H9 (cell line): ENCODE measurements at regions not wholly inside any gene's neighbourhood (a gene's known extent, or its start where the extent isn't known, plus 50 kb on each side); places are given as distances from the start of the nearest gene placed in this dataset.

Experiments used
- DNase-seq: peaks from one replicate; pipeline ENCODE4 v3.0.0-alpha.2; 2017
- H2AFZ ChIP-seq: one replicate; pipeline ENCODE4 v1.6.1; 2013; ENCODE audit warnings: mild to moderate bottlenecking, low read length, control low read depth, moderate library complexity
- H2AK5ac ChIP-seq: 2 replicates; pipeline ENCODE4 v1.6.1; 2013; ENCODE audit warnings: low read length, control low read depth, mixed read lengths; ENCODE audit not compliant: insufficient read length
- H2BK120ac ChIP-seq: one replicate; pipeline ENCODE4 v1.6.1; 2013; ENCODE audit warnings: low read depth, mild to moderate bottlenecking, low read length, control low read depth, inconsistent platforms; ENCODE audit not compliant: poor library complexity, severe bottlenecking
- H2BK12ac ChIP-seq: 2 replicates; pipeline ENCODE4 v1.6.1; 2013; ENCODE audit warnings: low read length, control low read depth, mixed read lengths, low read depth; ENCODE audit not compliant: insufficient read length
- H2BK15ac ChIP-seq: 2 replicates; pipeline ENCODE4 v1.6.1; 2013; ENCODE audit warnings: low read depth, low read length, control low read depth
- H2BK20ac ChIP-seq: one replicate; pipeline ENCODE4 v1.6.1; 2013; ENCODE audit warnings: low read depth, mild to moderate bottlenecking, low read length, control low read depth, inconsistent platforms; ENCODE audit not compliant: poor library complexity, severe bottlenecking
- H2BK5ac ChIP-seq: 2 replicates; pipeline ENCODE4 v1.6.1; 2013; ENCODE audit warnings: low read length, control low read depth, mixed read lengths; ENCODE audit not compliant: insufficient read length
- H3K14ac ChIP-seq: 2 replicates; pipeline ENCODE4 v1.6.1; 2013; ENCODE audit warnings: low read length, control low read depth; ENCODE audit not compliant: insufficient read depth
- H3K18ac ChIP-seq: 2 replicates; pipeline ENCODE4 v1.6.1; 2013; ENCODE audit warnings: low read depth, mild to moderate bottlenecking, mixed read lengths, low read length, control low read depth; ENCODE audit not compliant: insufficient read length
- H3K23ac ChIP-seq: 2 replicates; pipeline ENCODE4 v1.6.1; 2013; ENCODE audit warnings: low read length, control low read depth, mixed read lengths, low read depth; ENCODE audit not compliant: insufficient read length
- H3K23me2 ChIP-seq: 2 replicates; pipeline ENCODE4 v1.6.1; 2013; ENCODE audit warnings: low read depth, mild to moderate bottlenecking, mixed read lengths, low read length, control low read depth; ENCODE audit not compliant: insufficient read length, poor library complexity, severe bottlenecking
- H3K27ac ChIP-seq: 2 replicates; pipeline ENCODE4 v1.5.1; 2013; ENCODE audit warnings: low read length, control low read depth, mixed read lengths, low read depth; ENCODE audit not compliant: insufficient read length
- H3K27me3 ChIP-seq: 2 replicates; pipeline ENCODE4 v1.6.1; 2013; ENCODE audit warnings: low read length, control low read depth, inconsistent platforms; ENCODE audit not compliant: insufficient read depth
- H3K4ac ChIP-seq: 2 replicates; pipeline ENCODE4 v1.6.1; 2013; ENCODE audit warnings: low read depth, mild to moderate bottlenecking, control low read depth, inconsistent platforms, low read length, moderate library complexity
- H3K4me1 ChIP-seq: 2 replicates; pipeline ENCODE4 v1.6.1; 2013; ENCODE audit warnings: low read length, control low read depth, inconsistent platforms; ENCODE audit not compliant: insufficient read depth
- H3K4me2 ChIP-seq: 2 replicates; pipeline ENCODE4 v1.6.1; 2013; ENCODE audit warnings: low read length, control low read depth, mixed read lengths; ENCODE audit not compliant: insufficient read length, insufficient read depth
- H3K56ac ChIP-seq: 2 replicates; pipeline ENCODE4 v1.6.1; 2013; ENCODE audit warnings: low read depth, mild to moderate bottlenecking, mixed read lengths, low read length, control low read depth; ENCODE audit not compliant: insufficient read length
- H3K79me1 ChIP-seq: 2 replicates; pipeline ENCODE4 v1.6.1; 2013; ENCODE audit warnings: low read depth, mild to moderate bottlenecking, moderate library complexity, low read length, control low read depth, inconsistent platforms; ENCODE audit not compliant: insufficient read depth, poor library complexity, severe bottlenecking
- H3K79me2 ChIP-seq: 2 replicates; pipeline ENCODE4 v1.6.1; 2013; ENCODE audit warnings: low read length, control low read depth, inconsistent platforms; ENCODE audit not compliant: insufficient read depth
- H3K9ac ChIP-seq: 2 replicates; pipeline ENCODE4 v1.6.1; 2013; ENCODE audit warnings: low read length, control low read depth, mixed read lengths; ENCODE audit not compliant: insufficient read length; ENCODE audit errors: extremely low read depth
- H3K9me3 ChIP-seq: one replicate; pipeline ENCODE4 v1.6.1; 2013; ENCODE audit warnings: low read depth, low read length, inconsistent platforms; ENCODE audit not compliant: control insufficient read depth
- H3T11ph ChIP-seq: one replicate; pipeline ENCODE4 v1.6.1; 2013; ENCODE audit warnings: mild to moderate bottlenecking, low read length, control low read depth, inconsistent platforms
- H4K20me1 ChIP-seq: one replicate; pipeline ENCODE4 v1.6.1; 2013; ENCODE audit not compliant: control insufficient read depth, insufficient read length, insufficient read depth
- H4K5ac ChIP-seq: 2 replicates; pipeline ENCODE4 v1.6.1; 2013; ENCODE audit warnings: low read depth, mild to moderate bottlenecking, mixed read lengths, low read length, control low read depth; ENCODE audit not compliant: insufficient read length
- H4K8ac ChIP-seq: replicated peaks from 2 replicates; pipeline ENCODE4 v1.6.1; 2013; ENCODE audit warnings: low read length, control low read depth, mixed read lengths, low read depth; ENCODE audit not compliant: insufficient read length
- H4K91ac ChIP-seq: 2 replicates; pipeline ENCODE4 v1.6.1; 2013; ENCODE audit warnings: low read depth, mild to moderate bottlenecking, moderate library complexity, mixed read lengths, low read length, control low read depth; ENCODE audit not compliant: insufficient read length
- H3K27ac Mint-ChIP-seq, 3 experiments: 2 replicates in 2 of 3; 3 replicates in 1 of 3; pipeline ENCODE4 v1.8.0; 2020 to 2021; ENCODE audit warnings: mixed read lengths in 3 of 3, mild to moderate bottlenecking in 1 of 3, moderate library complexity in 1 of 3
- H3K27me3 Mint-ChIP-seq: 2 replicates; pipeline ENCODE4 v1.8.0; 2021; ENCODE audit warnings: low read depth, mild to moderate bottlenecking, moderate library complexity, mixed read lengths
- H3K36me3 Mint-ChIP-seq, 3 experiments: 2 replicates in 2 of 3; 3 replicates in 1 of 3; pipeline ENCODE4 v1.8.0; 2020 to 2021; ENCODE audit warnings: low read depth in 3 of 3, mixed read lengths in 3 of 3; ENCODE audit not compliant: insufficient read depth in 1 of 3
- H3K4me1 Mint-ChIP-seq, 2 experiments: 2 replicates each; pipeline ENCODE4 v1.8.0; 2020; ENCODE audit warnings: mixed read lengths in 2 of 2
- H3K4me3 Mint-ChIP-seq, 2 experiments: 2 replicates in 1 of 2; 3 replicates in 1 of 2; pipeline ENCODE4 v1.8.0; 2020 to 2021; ENCODE audit warnings: mild to moderate bottlenecking in 2 of 2, mixed read lengths in 2 of 2, moderate library complexity in 1 of 2
- H3K9me3 Mint-ChIP-seq, 2 experiments: 2 replicates in 1 of 2; 3 replicates in 1 of 2; pipeline ENCODE4 v1.8.0; 2020; ENCODE audit warnings: mild to moderate bottlenecking in 2 of 2, mixed read lengths in 2 of 2, moderate library complexity in 1 of 2
- CTCF ChIP-seq: fragments of 200-600 bp; sonication (generic); conservative IDR thresholded peaks from 3 replicates; pipeline ENCODE4 v1.8.0; 2021; ENCODE audit warnings: antibody characterized with exemption, mild to moderate bottlenecking
- WGBS: extraction: QIAGEN DNeasy Blood & Tissue Kit; methylation state at CpG from one replicate; pipeline ENCODE4 v1.1.7; 2013; ENCODE audit warnings: missing lambda C conversion rate, low lambda C conversion rate, mixed read lengths; ENCODE audit not compliant: insufficient read length; ENCODE audit errors: extremely low coverage; 5-methylcytosine and 5-hydroxymethylcytosine counted together

DNA sequence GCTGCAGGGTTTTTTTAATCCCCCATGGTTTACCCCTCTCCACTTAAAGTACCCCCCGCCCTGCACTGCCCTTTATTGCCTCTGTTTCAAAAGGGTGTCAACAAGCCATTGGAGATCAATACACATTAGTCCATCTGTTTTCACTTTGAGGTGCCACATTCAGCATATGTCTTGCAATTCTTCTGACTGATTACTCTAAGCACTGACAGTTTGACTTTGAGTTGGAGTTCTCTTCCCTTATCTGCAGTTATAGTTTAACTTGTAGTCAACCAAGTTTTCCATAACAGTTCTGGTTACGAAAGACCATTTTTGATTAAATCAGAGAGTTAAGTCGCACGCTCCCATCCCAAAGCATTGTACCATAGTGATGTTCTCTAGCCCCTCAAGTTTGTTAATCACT lies 260.8 kb upstream of the TBX3 start:
- H3K9me3 Mint-ChIP-seq = no peaks in the 10 kb centered on the region
- H3K27me3 Mint-ChIP-seq = peaks cover 6% of the 10 kb centered on the region; the same call in 1 of the 2 replicates
- Histone ChIP-seq H3K9me3 (no peaks in the 10 kb centered on the region), H4K91ac (no peak overlapping the region), H3K4ac (no peak overlapping the region), H2BK5ac (no peak overlapping the region), H4K5ac (no peak overlapping the region), H2BK20ac (no peak overlapping the region), H3K9ac (no peak overlapping the region), H2BK12ac (no peak overlapping the region), H2AFZ (no peak overlapping the region), H3K56ac (no peak overlapping the region), H3K14ac (no peak overlapping the region), H3K23me2 (no peaks in the 10 kb centered on the region), H4K20me1 (no peaks in the 10 kb centered on the region), H3K4me2 (no peak overlapping the region), H3K79me1 (no peaks in the 10 kb centered on the region), H3K4me1 (no peaks in the 10 kb centered on the region), H2AK5ac (no peak overlapping the region), H3K27ac (no peak overlapping the region), H3K18ac (no peak overlapping the region), H3K23ac (no peak overlapping the region), H3T11ph (no peak overlapping the region), H3K27me3 (no peaks in the 10 kb centered on the region), H3K79me2 (no peaks in the 10 kb centered on the region), H2BK120ac (no peak overlapping the region), H4K8ac (no peak overlapping the region), H2BK15ac (no peak overlapping the region)
- H3K4me1 Mint-ChIP-seq = no peaks in the 10 kb centered on the region
- no CpG with 5 or more reads among the region's 4 CpGs for WGBS
- no peak overlapping the region for H3K4me3 Mint-ChIP-seq
- H3K27ac Mint-ChIP-seq = no peak overlapping the region
- no peak for TF ChIP-seq CTCF
- DNase-seq = no peak
- no peaks in the 10 kb centered on the region for H3K36me3 Mint-ChIP-seq
